Smooth muscle cell (in vitro differentiated cells): ENCODE measurements at regions not wholly inside any gene's neighbourhood (a gene's known extent, or its start where the extent isn't known, plus 50 kb on each side); places are given as distances from the start of the nearest gene placed in this dataset.

Experiments
- DNase-seq: peaks from one replicate; lab custom pipeline; 2025; ENCODE audit not compliant: unreplicated experiment; lab: John Stamatoyannopoulos, UW
- H2AFZ ChIP-seq: fragments of 200-600 bp; sonication (generic); 2 replicates; pipeline ENCODE4 v1.6.0; 2016; ENCODE audit warnings: antibody characterized with exemption, low read depth, mild to moderate bottlenecking
- H3F3A ChIP-seq: fragments of 200-600 bp; sonication (generic); 2 replicates; pipeline ENCODE4 v1.6.0; 2017; ENCODE audit warnings: antibody characterized with exemption, low read depth
- H3K27ac ChIP-seq: fragments of 200-600 bp; sonication (generic); 2 replicates; pipeline ENCODE4 v1.5.1; 2016; ENCODE audit warnings: low read depth, mild to moderate bottlenecking
- H3K27me3 ChIP-seq: fragments of 200-600 bp; sonication (generic); 2 replicates; pipeline ENCODE4 v1.6.1; 2016; ENCODE audit warnings: low read depth, mild to moderate bottlenecking
- H3K36me3 ChIP-seq: fragments of 200-600 bp; sonication (generic); 2 replicates; pipeline ENCODE4 v1.5.1; 2016; ENCODE audit warnings: low read depth
- H3K4me1 ChIP-seq: fragments of 200-600 bp; sonication (generic); 2 replicates; pipeline ENCODE4 v1.5.1; 2016; ENCODE audit warnings: low read depth
- H3K4me2 ChIP-seq: fragments of 200-600 bp; sonication (generic); 2 replicates; pipeline ENCODE4 v1.6.0; 2016; ENCODE audit warnings: mild to moderate bottlenecking
- H3K4me3 ChIP-seq: fragments of 200-600 bp; sonication (generic); 2 replicates; pipeline ENCODE4 v1.5.1; 2016; ENCODE audit warnings: mild to moderate bottlenecking
- H3K79me2 ChIP-seq: fragments of 200-600 bp; sonication (generic); 2 replicates; pipeline ENCODE4 v1.6.0; 2016; ENCODE audit warnings: low read depth, mild to moderate bottlenecking
- H3K9ac ChIP-seq: fragments of 200-600 bp; sonication (generic); 2 replicates; pipeline ENCODE4 v1.6.0; 2016; ENCODE audit warnings: low read depth
- H3K9me3 ChIP-seq: fragments of 200-600 bp; sonication (generic); replicated peaks from 2 replicates; pipeline ENCODE4 v1.5.1; 2016; ENCODE audit warnings: low read depth
- H4K20me1 ChIP-seq: fragments of 200-600 bp; sonication (generic); 2 replicates; pipeline ENCODE4 v1.6.0; 2016; ENCODE audit warnings: low read depth
- WGBS: methylation state at CpG from one replicate; pipeline ENCODE4 v1.1.7; 2016; ENCODE audit warnings: low lambda C conversion rate; 5-methylcytosine and 5-hydroxymethylcytosine counted together
- TF ChIP-seq, protein P1 (sequence below): fragments of 200-600 bp; sonication (generic); IDR thresholded peaks from 2 replicates; pipeline ENCODE4 v1.5.1; 2017; ENCODE audit warnings: borderline replicate concordance, mild to moderate bottlenecking, antibody characterized with exemption; ENCODE audit not compliant: insufficient read depth, poor library complexity, severe bottlenecking

DNA sequence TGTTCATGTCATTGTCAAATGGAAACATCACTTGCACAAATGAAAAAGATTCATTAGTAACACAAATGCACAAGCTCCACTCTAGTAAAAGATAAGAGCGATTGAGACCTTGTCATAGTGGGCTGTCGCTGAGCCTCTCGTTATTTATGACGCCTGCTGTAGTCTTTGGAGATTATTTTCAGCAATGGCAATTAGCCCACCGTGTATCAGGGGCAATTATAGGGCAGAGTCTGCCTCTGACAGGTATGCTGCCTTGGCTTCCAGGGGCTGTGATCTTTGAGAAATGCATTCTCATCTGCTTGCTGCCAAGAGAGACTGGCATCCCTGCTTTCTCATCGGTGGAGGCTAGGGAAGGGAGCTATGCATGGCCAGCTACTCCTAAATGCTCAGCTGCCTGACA lies 426.8 kb upstream of the CLINT1 start:
- no peaks in the 10 kb centered on the region for H3K27me3 ChIP-seq
- no peaks in the 10 kb centered on the region for H3F3A ChIP-seq
- TF ChIP-seq, protein P1, sequence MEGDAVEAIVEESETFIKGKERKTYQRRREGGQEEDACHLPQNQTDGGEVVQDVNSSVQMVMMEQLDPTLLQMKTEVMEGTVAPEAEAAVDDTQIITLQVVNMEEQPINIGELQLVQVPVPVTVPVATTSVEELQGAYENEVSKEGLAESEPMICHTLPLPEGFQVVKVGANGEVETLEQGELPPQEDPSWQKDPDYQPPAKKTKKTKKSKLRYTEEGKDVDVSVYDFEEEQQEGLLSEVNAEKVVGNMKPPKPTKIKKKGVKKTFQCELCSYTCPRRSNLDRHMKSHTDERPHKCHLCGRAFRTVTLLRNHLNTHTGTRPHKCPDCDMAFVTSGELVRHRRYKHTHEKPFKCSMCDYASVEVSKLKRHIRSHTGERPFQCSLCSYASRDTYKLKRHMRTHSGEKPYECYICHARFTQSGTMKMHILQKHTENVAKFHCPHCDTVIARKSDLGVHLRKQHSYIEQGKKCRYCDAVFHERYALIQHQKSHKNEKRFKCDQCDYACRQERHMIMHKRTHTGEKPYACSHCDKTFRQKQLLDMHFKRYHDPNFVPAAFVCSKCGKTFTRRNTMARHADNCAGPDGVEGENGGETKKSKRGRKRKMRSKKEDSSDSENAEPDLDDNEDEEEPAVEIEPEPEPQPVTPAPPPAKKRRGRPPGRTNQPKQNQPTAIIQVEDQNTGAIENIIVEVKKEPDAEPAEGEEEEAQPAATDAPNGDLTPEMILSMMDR, result no peak
- H3K9ac ChIP-seq, result no peak overlapping the region
- no peaks in the 10 kb centered on the region for H3K36me3 ChIP-seq
- no peak overlapping the region for H3K4me3 ChIP-seq
- H3K27ac ChIP-seq, result no peak overlapping the region
- H3K79me2 ChIP-seq, result no peaks in the 10 kb centered on the region
- no peaks in the 10 kb centered on the region for H3K9me3 ChIP-seq
- H3K4me2 ChIP-seq, result no peak overlapping the region
- H3K4me1 ChIP-seq, result no peaks in the 10 kb centered on the region
- WGBS, result 88% methylated on average over 6 of the region's 6 CpGs
- no peak overlapping the region for H2AFZ ChIP-seq
- no peaks in the 10 kb centered on the region for H4K20me1 ChIP-seq
- DNase-seq, result no peak

DNA sequence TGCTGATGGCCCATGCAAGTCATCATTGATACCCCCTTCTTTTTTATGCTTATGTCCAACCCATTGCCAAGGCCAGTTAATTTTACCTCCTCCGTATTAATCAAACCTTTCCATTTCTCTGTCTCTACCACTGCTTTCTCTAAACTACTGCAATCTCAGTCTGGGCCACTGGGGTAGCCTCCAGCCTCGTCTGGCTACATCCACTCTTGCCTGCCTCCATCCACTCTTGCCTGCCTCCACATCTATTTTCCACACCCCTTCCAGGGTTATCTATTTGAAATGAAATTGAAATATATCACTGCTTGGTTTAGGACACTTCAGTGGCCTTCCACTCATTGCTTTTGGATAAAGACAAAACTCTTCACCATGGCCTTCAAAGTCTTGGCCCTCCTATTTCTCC lies 425.3 kb upstream of the CLINT1 start:
- no peak overlapping the region for H3K4me3 ChIP-seq
- no peaks in the 10 kb centered on the region for H3K36me3 ChIP-seq
- DNase-seq, result no peak
- no peak overlapping the region for H3K27ac ChIP-seq
- H3F3A ChIP-seq, result no peaks in the 10 kb centered on the region
- H3K4me2 ChIP-seq, result no peak overlapping the region
- no peaks in the 10 kb centered on the region for H3K9me3 ChIP-seq
- TF ChIP-seq, protein P1, result no peak
- no peaks in the 10 kb centered on the region for H3K4me1 ChIP-seq
- 78% methylated on average over 2 of the region's 2 CpGs for whole genome bisulfite sequencing
- no peak overlapping the region for H2AFZ ChIP-seq
- H3K9ac ChIP-seq, result no peak overlapping the region
- no peaks in the 10 kb centered on the region for H3K27me3 ChIP-seq
- no peaks in the 10 kb centered on the region for H4K20me1 ChIP-seq
- H3K79me2 ChIP-seq, result no peaks in the 10 kb centered on the region

DNA sequence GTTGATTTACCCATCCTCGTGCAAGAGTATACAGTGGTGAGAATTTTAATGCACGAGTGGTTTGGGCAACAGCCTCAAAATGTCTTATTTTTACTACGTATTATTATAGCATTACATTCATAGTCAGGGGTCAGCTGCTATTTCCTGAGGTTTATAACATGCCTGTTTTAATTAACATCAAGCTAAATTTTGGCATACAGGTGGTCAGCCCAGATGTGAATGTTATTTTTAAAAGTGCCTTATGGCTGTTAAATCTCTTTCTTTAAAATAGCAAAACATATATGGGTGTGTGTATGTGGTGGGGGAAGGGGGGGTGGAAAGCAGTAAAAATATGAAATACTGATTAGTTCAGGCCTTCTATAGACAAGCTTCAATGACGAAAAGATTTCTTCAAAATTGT lies 424.5 kb upstream of the CLINT1 start:
- H3K4me2 ChIP-seq, result no peak overlapping the region
- no peak overlapping the region for H3K9ac ChIP-seq
- H3K79me2 ChIP-seq, result no peaks in the 10 kb centered on the region
- DNase-seq, result no peak
- H3K4me1 ChIP-seq, result no peaks in the 10 kb centered on the region
- TF ChIP-seq, protein P1, result no peak
- H3K27me3 ChIP-seq, result no peaks in the 10 kb centered on the region
- H3K36me3 ChIP-seq, result no peaks in the 10 kb centered on the region
- WGBS, result 91% methylated on average over 4 of the region's 4 CpGs
- H3K4me3 ChIP-seq, result no peak overlapping the region
- H3K9me3 ChIP-seq, result no peaks in the 10 kb centered on the region
- no peak overlapping the region for H3K27ac ChIP-seq
- H2AFZ ChIP-seq, result no peak overlapping the region
- no peaks in the 10 kb centered on the region for H3F3A ChIP-seq
- no peaks in the 10 kb centered on the region for H4K20me1 ChIP-seq

DNA sequence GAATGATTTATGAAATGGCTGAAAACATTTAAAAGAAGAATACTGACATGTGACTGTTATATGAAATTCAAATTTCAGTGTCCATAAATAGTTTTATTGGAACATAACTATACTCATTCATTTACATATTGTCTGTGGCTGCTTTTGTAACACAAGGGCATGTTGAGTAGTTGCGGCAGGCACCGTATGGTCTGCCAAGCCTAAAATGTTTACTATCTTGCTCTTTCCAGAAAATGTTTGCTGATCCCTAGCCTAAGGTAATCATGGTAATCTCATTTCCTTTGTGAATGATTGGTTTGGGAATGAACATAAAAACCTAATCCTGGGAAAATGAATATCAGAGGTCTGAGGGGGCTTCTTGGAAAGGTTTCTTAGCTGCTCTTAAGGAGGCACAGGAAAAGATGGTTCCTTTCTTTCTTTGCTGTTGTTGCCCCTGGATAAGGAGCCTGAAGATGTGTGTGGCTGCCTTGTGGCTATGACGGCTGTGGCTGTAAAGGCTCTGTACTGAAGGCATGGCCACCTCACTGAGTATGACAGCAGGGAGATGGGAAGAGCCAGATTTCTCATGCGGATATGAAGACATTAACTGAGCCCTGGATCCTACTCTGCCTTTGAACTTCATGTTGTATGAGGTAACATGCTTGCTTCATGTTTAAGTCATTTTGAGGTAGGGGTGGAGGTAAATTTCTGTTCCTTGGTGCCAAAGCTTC lies 419.4 kb upstream of the CLINT1 start:
- Histone ChIP-seq H2AFZ (no peak overlapping the region), H3K36me3 (no peaks in the 10 kb centered on the region), H4K20me1 (no peaks in the 10 kb centered on the region), H3F3A (no peaks in the 10 kb centered on the region), H3K4me3 (no peak overlapping the region), H3K9me3 (no peaks in the 10 kb centered on the region), H3K4me1 (peaks cover 7% of the 10 kb centered on the region), H3K27me3 (peaks cover 5% of the 10 kb centered on the region), H3K27ac (no peak overlapping the region), H3K9ac (no peak overlapping the region), H3K79me2 (no peaks in the 10 kb centered on the region), H3K4me2 (no peak overlapping the region)
- DNase-seq, result no peak
- TF ChIP-seq, protein P1, result no peak
- 84% methylated on average over 4 of the region's 4 CpGs for WGBS
